Karpas-422 (cell line): ENCODE measurements at regions not wholly inside any gene's neighbourhood (a gene's known extent, or its start where the extent isn't known, plus 50 kb on each side); places are given as distances from the start of the nearest gene placed in this dataset.

Experiments used
- DNase-seq: peaks from one replicate; pipeline ENCODE4 v3.0.0-alpha.2; 2015
- H2AFZ ChIP-seq: fragments of 200-600 bp; sonication (generic); 2 replicates; pipeline ENCODE4 v1.6.1; 2014; ENCODE audit warnings: antibody characterized with exemption, low read length, mixed read lengths
- H3K27ac ChIP-seq: fragments of 200-600 bp; sonication (generic); 2 replicates; pipeline ENCODE4 v1.5.1; 2014; ENCODE audit warnings: mild to moderate bottlenecking, low read length, moderate library complexity
- H3K27me3 ChIP-seq: fragments of 200-600 bp; sonication (generic); 2 replicates; pipeline ENCODE4 v1.6.1; 2014; ENCODE audit warnings: low read length, mixed read lengths
- H3K36me3 ChIP-seq: fragments of 200-600 bp; sonication (generic); 2 replicates; pipeline ENCODE4 v1.6.1; 2014; ENCODE audit warnings: low read length, mixed read lengths; ENCODE audit not compliant: insufficient read depth
- H3K4me1 ChIP-seq: fragments of 200-600 bp; sonication (generic); 2 replicates; pipeline ENCODE4 v1.6.1; 2014; ENCODE audit warnings: mild to moderate bottlenecking, low read length, mixed read lengths
- H3K4me2 ChIP-seq: fragments of 200-600 bp; sonication (generic); 2 replicates; pipeline ENCODE4 v1.6.1; 2014; ENCODE audit warnings: low read length, low read depth, mild to moderate bottlenecking; ENCODE audit not compliant: poor library complexity, severe bottlenecking
- H3K4me3 ChIP-seq: fragments of 200-600 bp; sonication (generic); 2 replicates; pipeline ENCODE4 v1.5.1; 2014; ENCODE audit warnings: mild to moderate bottlenecking, antibody characterized with exemption, low read length, mixed read lengths
- H3K79me2 ChIP-seq: fragments of 200-600 bp; sonication (generic); 2 replicates; pipeline ENCODE4 v1.6.1; 2014; ENCODE audit warnings: mild to moderate bottlenecking, low read length, mixed read lengths
- H3K9ac ChIP-seq: fragments of 200-600 bp; sonication (generic); 2 replicates; pipeline ENCODE4 v1.6.0; 2014; ENCODE audit warnings: low read length
- H3K9me2 ChIP-seq: fragments of 200-600 bp; sonication (generic), shearing (Covaris generic); replicated peaks from 2 replicates; pipeline ENCODE4 v1.6.0; 2014; ENCODE audit warnings: mild to moderate bottlenecking, low read length, moderate library complexity; ENCODE audit not compliant: insufficient read depth
- H3K9me3 ChIP-seq: fragments of 300-700, 200-600 bp; sonication (generic); 2 replicates; pipeline ENCODE4 v1.6.1; 2014; ENCODE audit warnings: low read length, mixed read lengths
- H4K20me1 ChIP-seq: fragments of 200-600 bp; sonication (generic); 2 replicates; pipeline ENCODE4 v1.6.1; 2014; ENCODE audit warnings: mild to moderate bottlenecking, antibody characterized with exemption, low read length, low read depth; ENCODE audit not compliant: insufficient read depth

- Histone ChIP-seq H2AFZ (no peak overlapping the region), H3K27ac (no peak overlapping the region), H3K4me3 (no peak overlapping the region), H4K20me1 (no peaks in the 10 kb centered on the region), H3K9ac (no peak overlapping the region), H3K27me3 (no peaks in the 10 kb centered on the region), H3K79me2 (no peaks in the 10 kb centered on the region), H3K9me2 (no peaks in the 10 kb centered on the region), H3K4me2 (no peak overlapping the region), H3K36me3 (no peaks in the 10 kb centered on the region), H3K4me1 (no peaks in the 10 kb centered on the region), H3K9me3 (no peaks in the 10 kb centered on the region)
- no peak for DNase-seq
These were observed 50.0 kb upstream of the ITGB8 start for GRCh38 chr7:20280475-20281351.
